ENCODE measurements at regions not wholly inside any gene's neighbourhood (a gene's known extent, or its start where the extent isn't known, plus 50 kb on each side); places are given as distances from the start of the nearest gene placed in this dataset.

GRCh38 chr10:10364902-10365301, 652.8 kb upstream of the CELF2 start:
- ATAC-seq (no peak), DNase-seq (no peak)

- DNase-seq: no peak
Measured at GRCh38 chr10:10365676-10366075, 652.0 kb upstream of the CELF2 start.

GRCh38 chr10:10366836-10367235, 650.8 kb upstream of the CELF2 start:
- no peak for ATAC-seq
- no peak for DNase-seq

More at GRCh38 chr10:10365676-10366075, 652.0 kb upstream of the CELF2 start:
- no peak for ATAC-seq

GRCh38 chr10:10367264-10367663, 650.4 kb upstream of the CELF2 start:
- ATAC-seq (no peak), DNase-seq (no peak)

GRCh38 chr10:10368951-10369576, 648.6 kb upstream of the CELF2 start:
- ATAC-seq (no peak), DNase-seq (no peak)

- ATAC-seq (no peak), DNase-seq (no peak)
Measured at GRCh38 chr10:10385831-10386230, 631.8 kb upstream of the CELF2 start.

- no peak for ATAC-seq
- DNase-seq: no peak
Measured at GRCh38 chr10:10389182-10389581, 628.5 kb upstream of the CELF2 start.

- no peak for ATAC-seq
- DNase-seq: no peak
Measured at GRCh38 chr10:10392511-10392910, 625.2 kb upstream of the CELF2 start.

GRCh38 chr10:10394933-10395658, 622.6 kb upstream of the CELF2 start:
- no peak for ATAC-seq
- DNase-seq: no peak

GRCh38 chr10:10396601-10397000, 621.1 kb upstream of the CELF2 start:
- ATAC-seq (no peak), DNase-seq (no peak)

GRCh38 chr10:10397906-10398305, 619.8 kb upstream of the CELF2 start:
- ATAC-seq (no peak), DNase-seq (no peak)

- DNase-seq (no peak), ATAC-seq (no peak)
Measured at GRCh38 chr10:10403762-10404161, 613.9 kb upstream of the CELF2 start.

- ATAC-seq: no peak
- no peak for DNase-seq
Measured at GRCh38 chr10:10417671-10418070, 600.0 kb upstream of the CELF2 start.

GRCh38 chr10:10418387-10418786, 599.3 kb upstream of the CELF2 start:
- ATAC-seq (peak; percentile 68), DNase-seq (no peak)

- ATAC-seq: no peak
- no peak for DNase-seq
Measured at GRCh38 chr10:10421071-10421470, 596.6 kb upstream of the CELF2 start.

- ATAC-seq: no peak
- DNase-seq: no peak
Measured at GRCh38 chr10:10431422-10432066, 586.1 kb upstream of the CELF2 start.

GRCh38 chr10:10432296-10433035, 585.2 kb upstream of the CELF2 start:
- no peak for ATAC-seq
- no peak for DNase-seq

- DNase-seq (no peak), ATAC-seq (no peak)
Measured at GRCh38 chr10:10434312-10434711, 583.4 kb upstream of the CELF2 start.

- ATAC-seq (no peak), DNase-seq (no peak)
Measured at GRCh38 chr10:10437886-10438285, 579.8 kb upstream of the CELF2 start.

GRCh38 chr10:10438335-10439100, 579.2 kb upstream of the CELF2 start:
- ATAC-seq (no peak), DNase-seq (no peak)

- ATAC-seq (no peak), DNase-seq (no peak)
Measured at GRCh38 chr10:10456856-10457255, 560.8 kb upstream of the CELF2 start.

GRCh38 chr10:10460451-10460850, 557.2 kb upstream of the CELF2 start:
- DNase-seq: no peak
- ATAC-seq: no peak

Data from stimulated activated naive CD8-positive, alpha-beta T cell treated with anti-CD3 and anti-CD28 coated beads, Interleukin-15, Interleukin-2, amounts not matched to agents 100 U/mL and 50 U/mL, for 24 hours (primary cell).